Mesenchymal stem cell (in vitro differentiated cells and primary cell): ENCODE measurements at regions not wholly inside any gene's neighbourhood (a gene's known extent, or its start where the extent isn't known, plus 50 kb on each side); places are given as distances from the start of the nearest gene placed in this dataset.

Source experiments
- DNase-seq: peaks from one replicate; pipeline ENCODE4 v3.0.0-alpha.2; 2013
- H2AFZ ChIP-seq: one replicate; pipeline ENCODE4 v1.6.1; 2013; ENCODE audit warnings: low read depth, mild to moderate bottlenecking, control low read depth, inconsistent platforms, low read length, moderate library complexity
- H2AK5ac ChIP-seq: 2 replicates; pipeline ENCODE4 v1.6.1; 2013; ENCODE audit warnings: low read length, moderate library complexity, mild to moderate bottlenecking, inconsistent platforms; ENCODE audit not compliant: severe bottlenecking
- H2BK120ac ChIP-seq: one replicate; pipeline ENCODE4 v1.6.1; 2013; ENCODE audit warnings: low read depth, mild to moderate bottlenecking, inconsistent platforms, low read length, moderate library complexity
- H2BK12ac ChIP-seq, 2 experiments: one replicate each; pipeline ENCODE4 v1.6.1; 2013; ENCODE audit warnings: inconsistent platforms in 2 of 2, low read length in 2 of 2, mild to moderate bottlenecking in 2 of 2, moderate library complexity in 2 of 2, control low read depth in 1 of 2
- H2BK15ac ChIP-seq: one replicate; pipeline ENCODE4 v1.6.1; 2013; ENCODE audit warnings: mild to moderate bottlenecking, low read depth, inconsistent platforms; ENCODE audit not compliant: poor library complexity, severe bottlenecking
- H2BK5ac ChIP-seq: 2 replicates; pipeline ENCODE4 v1.6.1; 2013; ENCODE audit warnings: low read depth, mild to moderate bottlenecking, low read length, control low read depth, inconsistent platforms; ENCODE audit not compliant: poor library complexity, severe bottlenecking
- H3K14ac ChIP-seq, 2 experiments: one replicate each; pipeline ENCODE4 v1.6.1; 2013; ENCODE audit warnings: inconsistent platforms in 2 of 2, low read length in 2 of 2, control low read depth in 1 of 2, mild to moderate bottlenecking in 1 of 2, moderate library complexity in 1 of 2
- H3K18ac ChIP-seq, 2 experiments: one replicate each; pipeline ENCODE4 v1.6.1; 2013; ENCODE audit warnings: inconsistent platforms in 2 of 2, low read length in 2 of 2, control low read depth in 1 of 2, low read depth in 1 of 2, mild to moderate bottlenecking in 1 of 2
- H3K23ac ChIP-seq, 2 experiments: one replicate each; pipeline ENCODE4 v1.6.1; 2013; ENCODE audit warnings: inconsistent platforms in 2 of 2, low read length in 2 of 2, mild to moderate bottlenecking in 2 of 2, moderate library complexity in 2 of 2, control low read depth in 1 of 2
- H3K27ac ChIP-seq: 2 replicates; pipeline ENCODE4 v1.5.1; 2013; ENCODE audit warnings: mild to moderate bottlenecking, moderate library complexity, low read length, control low read depth, inconsistent platforms; ENCODE audit not compliant: poor library complexity, severe bottlenecking
- H3K27me3 ChIP-seq, 2 experiments: 2 replicates each; pipeline versions ENCODE4 v1.6.1 to v1.7.0; 2013; ENCODE audit warnings: low read length in 2 of 2, mild to moderate bottlenecking in 2 of 2, moderate library complexity in 2 of 2, control low read depth in 1 of 2, inconsistent platforms in 1 of 2; ENCODE audit not compliant: control insufficient read depth in 1 of 2, insufficient read depth in 1 of 2
- H3K36me3 ChIP-seq, 2 experiments: 2 replicates each; pipeline versions ENCODE4 v1.6.1 to v1.7.0; 2013; ENCODE audit warnings: low read length in 2 of 2, control low read depth in 1 of 2, inconsistent platforms in 1 of 2, low read depth in 1 of 2, mild to moderate bottlenecking in 1 of 2; ENCODE audit not compliant: insufficient read depth in 2 of 2, control insufficient read depth in 1 of 2
- H3K4ac ChIP-seq, 2 experiments: one replicate each; pipeline ENCODE4 v1.6.1; 2013; ENCODE audit warnings: inconsistent platforms in 2 of 2, low read length in 2 of 2, mild to moderate bottlenecking in 2 of 2, moderate library complexity in 2 of 2, control low read depth in 1 of 2, low read depth in 1 of 2
- H3K4me1 ChIP-seq: 2 replicates; pipeline ENCODE4 v1.6.1; 2013; ENCODE audit warnings: low read depth, low read length, control low read depth; ENCODE audit not compliant: control insufficient read depth, insufficient read depth
- H3K4me2 ChIP-seq: 2 replicates; pipeline ENCODE4 v1.6.1; 2013; ENCODE audit warnings: low read length, mild to moderate bottlenecking, inconsistent platforms; ENCODE audit not compliant: poor library complexity, severe bottlenecking
- H3K4me3 ChIP-seq, 2 experiments: 2 replicates each; pipeline versions ENCODE4 v1.5.1 to v1.7.0; 2013; ENCODE audit warnings: low read length in 2 of 2, mild to moderate bottlenecking in 2 of 2, control low read depth in 1 of 2, low read depth in 1 of 2; ENCODE audit not compliant: insufficient read depth in 1 of 2
- H3K79me1 ChIP-seq: replicated peaks from 2 replicates; pipeline ENCODE4 v1.6.1; 2013; ENCODE audit warnings: mild to moderate bottlenecking, control low read depth, low read length, inconsistent platforms; ENCODE audit not compliant: poor library complexity, severe bottlenecking
- H3K9ac ChIP-seq: 2 replicates; pipeline ENCODE4 v1.7.0; 2013; ENCODE audit warnings: mild to moderate bottlenecking, low read length, moderate library complexity
- H3K9me3 ChIP-seq: 2 replicates; pipeline ENCODE4 v1.7.0; 2013; ENCODE audit warnings: mild to moderate bottlenecking, low read length; ENCODE audit not compliant: control insufficient read depth
- H4K8ac ChIP-seq: one replicate; pipeline ENCODE4 v1.6.1; 2013; ENCODE audit warnings: inconsistent platforms, mild to moderate bottlenecking, low read length, moderate library complexity
- H4K91ac ChIP-seq: one replicate; pipeline ENCODE4 v1.6.1; 2013; ENCODE audit warnings: mild to moderate bottlenecking, low read length, inconsistent platforms
- WGBS: methylation state at CpG from one replicate; pipeline ENCODE4 v1.1.7; 2013; ENCODE audit warnings: mixed read lengths; 5-methylcytosine and 5-hydroxymethylcytosine counted together

GRCh38 chr5:3654515-3654914 lies 58.9 kb downstream of the IRX1 start:
- no peaks in the 10 kb centered on the region for H3K9me3 ChIP-seq
- no peak overlapping the region for H2BK5ac ChIP-seq
- no peak overlapping the region for H2AK5ac ChIP-seq
- H2AFZ ChIP-seq: no peak overlapping the region
- no peak overlapping the region for H3K23ac ChIP-seq
- no peak overlapping the region for H3K4me2 ChIP-seq
- H3K4ac ChIP-seq: no peak overlapping the region
- no peak for DNase-seq
- H3K27me3 ChIP-seq: no peaks in the 10 kb centered on the region
- H3K14ac ChIP-seq: no peak overlapping the region
- no peak overlapping the region for H2BK120ac ChIP-seq
- H3K4me1 ChIP-seq: no peaks in the 10 kb centered on the region
- 83% methylated on average over 9 of the region's 9 CpGs for WGBS
- H2BK12ac ChIP-seq: no peak overlapping the region
- H2BK15ac ChIP-seq: no peak overlapping the region
- no peak overlapping the region for H4K8ac ChIP-seq
- no peak overlapping the region for H3K4me3 ChIP-seq
- H3K79me1 ChIP-seq: no peaks in the 10 kb centered on the region
- H3K27ac ChIP-seq: no peak overlapping the region
- no peak overlapping the region for H3K18ac ChIP-seq
- no peak overlapping the region for H4K91ac ChIP-seq
- no peaks in the 10 kb centered on the region for H3K36me3 ChIP-seq
- no peak overlapping the region for H3K9ac ChIP-seq

GRCh38 chr5:3656803-3657202 lies 61.2 kb downstream of the IRX1 start:
- H2AFZ ChIP-seq: no peak overlapping the region
- H3K4me3 ChIP-seq: no peak overlapping the region
- no peak overlapping the region for H2AK5ac ChIP-seq
- no peaks in the 10 kb centered on the region for H3K36me3 ChIP-seq
- WGBS: 68% methylated on average over 5 of the region's 7 CpGs
- H2BK15ac ChIP-seq: no peak overlapping the region
- no peaks in the 10 kb centered on the region for H3K9me3 ChIP-seq
- no peak overlapping the region for H3K4me2 ChIP-seq
- H2BK5ac ChIP-seq: no peak overlapping the region
- no peak overlapping the region for H3K9ac ChIP-seq
- H3K18ac ChIP-seq: no peak overlapping the region
- H3K4ac ChIP-seq: no peak overlapping the region
- no peaks in the 10 kb centered on the region for H3K27me3 ChIP-seq
- DNase-seq: no peak
- H3K23ac ChIP-seq: no peak overlapping the region
- no peak overlapping the region for H3K27ac ChIP-seq
- H3K14ac ChIP-seq: no peak overlapping the region
- no peak overlapping the region for H4K91ac ChIP-seq
- H3K79me1 ChIP-seq: no peaks in the 10 kb centered on the region
- no peaks in the 10 kb centered on the region for H3K4me1 ChIP-seq
- H2BK12ac ChIP-seq: no peak overlapping the region
- no peak overlapping the region for H2BK120ac ChIP-seq
- H4K8ac ChIP-seq: no peak overlapping the region

GRCh38 chr5:3657364-3658022 lies 61.9 kb downstream of the IRX1 start:
- no peak overlapping the region for H2BK5ac ChIP-seq
- no peak overlapping the region for H3K4ac ChIP-seq
- H3K14ac ChIP-seq: no peak overlapping the region
- 86% methylated on average over 16 of the region's 18 CpGs for whole genome bisulfite sequencing
- no peaks in the 10 kb centered on the region for H3K79me1 ChIP-seq
- no peak overlapping the region for H2BK12ac ChIP-seq
- no peaks in the 10 kb centered on the region for H3K27me3 ChIP-seq
- no peak overlapping the region for H2BK120ac ChIP-seq
- no peak overlapping the region for H2AK5ac ChIP-seq
- no peak overlapping the region for H3K27ac ChIP-seq
- no peak overlapping the region for H3K9ac ChIP-seq
- no peak overlapping the region for H3K4me3 ChIP-seq
- no peak overlapping the region for H4K91ac ChIP-seq
- no peak overlapping the region for H2BK15ac ChIP-seq
- DNase-seq: no peak
- H3K4me1 ChIP-seq: no peaks in the 10 kb centered on the region
- no peaks in the 10 kb centered on the region for H3K9me3 ChIP-seq
- H3K36me3 ChIP-seq: no peaks in the 10 kb centered on the region
- no peak overlapping the region for H4K8ac ChIP-seq
- no peak overlapping the region for H3K18ac ChIP-seq
- H3K23ac ChIP-seq: no peak overlapping the region
- no peak overlapping the region for H3K4me2 ChIP-seq
- H2AFZ ChIP-seq: no peak overlapping the region

GRCh38 chr5:3658929-3659328 lies 63.3 kb downstream of the IRX1 start:
- Histone ChIP-seq H2BK12ac (no peak overlapping the region), H2BK120ac (no peak overlapping the region), H3K18ac (no peak overlapping the region), H3K4me1 (no peaks in the 10 kb centered on the region), H2AK5ac (no peak overlapping the region), H3K4me2 (no peak overlapping the region), H3K9me3 (no peaks in the 10 kb centered on the region), H3K27ac (no peak overlapping the region), H3K4ac (no peak overlapping the region), H2BK5ac (no peak overlapping the region), H3K4me3 (no peak overlapping the region), H4K8ac (no peak overlapping the region), H3K23ac (no peak overlapping the region), H4K91ac (no peak overlapping the region), H3K79me1 (no peaks in the 10 kb centered on the region), H3K36me3 (no peaks in the 10 kb centered on the region), H3K27me3 (no peaks in the 10 kb centered on the region), H3K14ac (no peak overlapping the region), H2BK15ac (no peak overlapping the region), H3K9ac (no peak overlapping the region), H2AFZ (no peak overlapping the region)
- no peak for DNase-seq
- 76% methylated on average over 10 of the region's 10 CpGs for WGBS
